HepG2 (cell line): ENCODE measurements at regions not wholly inside any gene's neighbourhood (a gene's known extent, or its start where the extent isn't known, plus 50 kb on each side); places are given as distances from the start of the nearest gene placed in this dataset.

Experiments used
- ATAC-seq: fragments of 200-7000 bp; cut with Tn5 transposase; 3 replicates; pipeline ENCODE4 v1.9.1; 2020; ENCODE audit warnings: mild to moderate bottlenecking, moderate library complexity
- BruUV-seq: library from RNA; stranded (reverse); fragments of 400-500 nt; replicated peaks from 2 replicates; lab custom pipeline; 2021; lab: Mats Ljungman, UMichigan
- CTCF ChIA-PET: fragments of 300-600 bp; formaldehyde crosslinking; extraction: SDS; loops from one replicate; lab custom pipeline; 2021; ENCODE audit warnings: low total read pairs, inconsistent platforms, low intra/inter-chr PET ratio; lab: Yijun Ruan, JAX
- POLR2A ChIA-PET: fragments of 350-600 bp; sonication (Branson Sonifier 250); formaldehyde crosslinking; loops from one replicate; lab custom pipeline; 2020; ENCODE audit warnings: antibody characterized with exemption, inconsistent platforms; lab: Yijun Ruan, JAX
- DNase-seq: peaks from one replicate; pipeline ENCODE4 v3.0.0-alpha.2; 2015; ENCODE audit warnings: low spot score
- FAIRE-seq: peaks from 3 replicates; lab custom pipeline; 2011; peaks lifted over from hg19 to GRCh38; lab: Jason Lieb, UNC
- H2AFZ ChIP-seq: one replicate; pipeline ENCODE4 v1.6.1; 2011; ENCODE audit warnings: low read length, inconsistent platforms
- H3K27ac ChIP-seq: fragments of 300-600 bp; 3 replicates; pipeline ENCODE4 v1.8.0; 2011; ENCODE audit warnings: mixed run types, mild to moderate bottlenecking, mixed read lengths, low read length, inconsistent platforms; ENCODE audit not compliant: insufficient read depth; ENCODE audit errors: extremely low read length
- H3K27me3 ChIP-seq, 2 experiments: fragments of 200-600 bp in 1 of 2; 2 replicates in 1 of 2; 3 replicates in 1 of 2; pipeline versions ENCODE4 v1.6.0 to v1.8.0; 2011; ENCODE audit warnings: low read length in 2 of 2, mild to moderate bottlenecking in 2 of 2, moderate library complexity in 2 of 2, inconsistent platforms in 1 of 2; ENCODE audit not compliant: insufficient read depth in 2 of 2, control insufficient read depth in 1 of 2
- H3K36me3 ChIP-seq, 2 experiments: fragments of 200-600 bp in 1 of 2; replicated peaks in 1 of 2; 2 replicates in 1 of 2; 3 replicates in 1 of 2; pipeline versions ENCODE4 v1.5.1 to v1.8.0; 2011; ENCODE audit warnings: low read length in 2 of 2, inconsistent platforms in 1 of 2; ENCODE audit not compliant: insufficient read depth in 2 of 2, control insufficient read depth in 1 of 2
- H3K4me1 ChIP-seq: 2 replicates; pipeline ENCODE4 v1.5.1; 2012; ENCODE audit warnings: low read length, inconsistent platforms; ENCODE audit not compliant: insufficient read depth
- H3K4me2 ChIP-seq: 2 replicates; pipeline ENCODE4 v1.6.0; 2011; ENCODE audit warnings: low read depth, low read length, inconsistent platforms
- H3K4me3 ChIP-seq, 3 experiments: fragments of 200-600 bp in 1 of 3; sonication (generic), shearing (Covaris generic) in 1 of 3; replicated peaks in 1 of 3; 2 replicates each; pipeline ENCODE4 v1.5.1; 2011 to 2016; ENCODE audit warnings: low read length in 3 of 3, inconsistent platforms in 2 of 3, low read depth in 2 of 3, mild to moderate bottlenecking in 2 of 3, control low read depth in 1 of 3, mixed read lengths in 1 of 3; ENCODE audit not compliant: insufficient read depth in 1 of 3
- H3K79me2 ChIP-seq: one replicate; pipeline ENCODE4 v1.6.1; 2011; ENCODE audit warnings: low read length, inconsistent platforms; ENCODE audit not compliant: insufficient read depth
- H3K9ac ChIP-seq: 2 replicates; pipeline ENCODE4 v1.6.0; 2011; ENCODE audit warnings: mild to moderate bottlenecking, low read depth, low read length, inconsistent platforms; ENCODE audit not compliant: insufficient read depth
- H3K9me3 ChIP-seq: 2 replicates; pipeline ENCODE4 v1.5.1; 2012; ENCODE audit warnings: mild to moderate bottlenecking, low read length
- H4K20me1 ChIP-seq: 2 replicates; pipeline ENCODE4 v1.6.0; 2011; ENCODE audit warnings: inconsistent platforms, mild to moderate bottlenecking, low read length, moderate library complexity; ENCODE audit not compliant: insufficient read depth
- ARNT2 ChIP-seq: sonication (generic); formaldehyde crosslinking; IDR thresholded peaks from 2 replicates; pipeline ENCODE4 v1.8.0; 2022; ENCODE audit warnings: mild to moderate bottlenecking, low read depth, missing genetic modification reagents, moderate library complexity
- CBX2 ChIP-seq, 2 experiments: fragments of 200-600 bp in 1 of 2; sonication (generic); formaldehyde crosslinking in 1 of 2; IDR thresholded peaks; 2 replicates each; pipeline versions ENCODE4 v1.7.0 to v1.8.1; 2018 to 2022; ENCODE audit warnings: low read depth in 2 of 2, low read length in 1 of 2, mild to moderate bottlenecking in 1 of 2, missing genetic modification reagents in 1 of 2
- FIP1L1 ChIP-seq: fragments of 200-400 bp; formaldehyde crosslinking; IDR thresholded peaks from 2 replicates; pipeline ENCODE4 v1.6.1; 2018; ENCODE audit warnings: low read depth, mild to moderate bottlenecking, low read length, moderate library complexity, borderline replicate concordance; ENCODE audit not compliant: insufficient read depth
- MAZ ChIP-seq, 2 experiments: sonication (generic) in 1 of 2; formaldehyde crosslinking in 1 of 2; IDR thresholded peaks; 2 replicates each; pipeline versions ENCODE4 v1.5.0 to v1.6.1; 2012 to 2020; ENCODE audit warnings: low read depth in 2 of 2, mild to moderate bottlenecking in 2 of 2, borderline replicate concordance in 1 of 2, improper control_type of control experiment in 1 of 2, low read length in 1 of 2, missing genetic modification reagents in 1 of 2, moderate library complexity in 1 of 2
- NCOA5 ChIP-seq: sonication (generic); formaldehyde crosslinking; IDR thresholded peaks from 2 replicates; pipeline ENCODE4 v1.4.0; 2020; ENCODE audit warnings: missing genetic modification reagents
- PHF20 ChIP-seq: sonication (generic); formaldehyde crosslinking; IDR thresholded peaks from 2 replicates; pipeline ENCODE4 v1.5.0; 2020; ENCODE audit warnings: mild to moderate bottlenecking, missing genetic modification reagents
- SNAPC2 ChIP-seq: sonication (generic); formaldehyde crosslinking; IDR thresholded peaks from 2 replicates; pipeline ENCODE4 v1.8.1; 2022; ENCODE audit warnings: mild to moderate bottlenecking, missing genetic modification reagents
- ZFP82 ChIP-seq: sonication (generic); formaldehyde crosslinking; IDR thresholded peaks from 2 replicates; pipeline ENCODE4 v1.5.1; 2020; ENCODE audit warnings: mild to moderate bottlenecking, missing genetic modification reagents, borderline replicate concordance
- ZNF292 ChIP-seq: sonication (generic); formaldehyde crosslinking; IDR thresholded peaks from 2 replicates; pipeline ENCODE4 v1.8.1; 2022; ENCODE audit warnings: mild to moderate bottlenecking, low read depth, missing genetic modification reagents, borderline replicate concordance
- ZNF432 ChIP-seq: sonication (generic); formaldehyde crosslinking; IDR thresholded peaks from 2 replicates; pipeline ENCODE4 v1.5.0; 2020; ENCODE audit warnings: missing genetic modification reagents, mild to moderate bottlenecking, borderline replicate concordance
- ZNF510 ChIP-seq: sonication (generic); formaldehyde crosslinking; IDR thresholded peaks from 2 replicates; pipeline ENCODE4 v1.4.0; 2020; ENCODE audit warnings: low read depth, mild to moderate bottlenecking, missing genetic modification reagents
- ZNF713 ChIP-seq: sonication (generic); formaldehyde crosslinking; IDR thresholded peaks from 2 replicates; pipeline ENCODE4 v1.4.0; 2020; ENCODE audit warnings: mild to moderate bottlenecking, missing genetic modification reagents
- ZNF792 ChIP-seq: IDR thresholded peaks from 2 replicates; pipeline ENCODE4 v1.6.1; 2016
- WGBS: methylation state at CpG from one replicate; pipeline ENCODE4 v1.1.6; 2017; ENCODE audit warnings: low lambda C conversion rate; 5-methylcytosine and 5-hydroxymethylcytosine counted together
- in situ Hi-C: cut with HindIII; loops from 2 replicates; pipeline ENCODE4 v1.10.0; 2017; ENCODE audit warnings: low pct_unique_long_range_greater_than_20kb; ENCODE audit not compliant: extremely low pct_ligation_motif_present
- intact Hi-C: fragments of 100-400 bp; cut with micrococcal nuclease; formaldehyde crosslinking; loops from one replicate; pipeline ENCODE4 v1.10.0; 2022; ENCODE audit not compliant: unreplicated experiment
- TF ChIP-seq, protein P1 (sequence below): sonication (generic); formaldehyde crosslinking; IDR thresholded peaks from 2 replicates; pipeline ENCODE4 v1.4.0; 2020; ENCODE audit warnings: missing genetic modification reagents, borderline replicate concordance
- TF ChIP-seq, protein P2 (sequence below): sonication (generic); formaldehyde crosslinking; conservative IDR thresholded peaks from 2 replicates; pipeline ENCODE4 v1.4.0; 2020; ENCODE audit warnings: missing genetic modification reagents
- TF ChIP-seq, protein P3 (sequence below): sonication (generic); formaldehyde crosslinking; IDR thresholded peaks from 2 replicates; pipeline ENCODE4 v1.8.0; 2022; ENCODE audit warnings: mild to moderate bottlenecking, missing genetic modification reagents, moderate library complexity
- TF ChIP-seq, protein P4 (sequence below): sonication (generic); formaldehyde crosslinking; IDR thresholded peaks from 2 replicates; pipeline ENCODE4 v1.4.0; 2020; ENCODE audit warnings: missing genetic modification reagents

DNA sequence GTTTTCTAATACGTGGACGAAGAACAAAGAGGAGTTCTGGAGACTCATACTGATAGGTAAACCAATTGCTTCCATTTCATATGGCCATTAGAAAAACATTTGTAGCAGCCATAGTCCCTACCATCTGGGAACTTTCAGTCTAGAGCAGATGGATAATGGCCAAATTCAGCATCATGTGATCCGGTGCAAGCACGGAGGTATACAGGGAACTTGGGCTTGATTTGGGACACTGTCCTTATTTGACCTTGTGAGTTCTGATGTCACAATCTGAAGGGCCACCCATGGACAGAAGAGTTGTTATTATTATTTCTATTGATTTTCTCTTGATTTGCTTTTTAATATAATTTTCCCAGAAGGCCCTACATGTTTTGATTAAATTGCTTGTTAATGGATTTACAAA is 154.6 kb upstream of the ZNF267 start:
- H3K36me3 ChIP-seq: peaks cover 4 to 18% of the 10 kb centered on the region in 2 experiments; a peak in 4 of 5 replicates
- in situ Hi-C loops (loop anchor here (25.0 kb wide), 1 partner anchor 732 kb away; the partner anchor contains the start of gene HSD3B7), intact Hi-C loops (no loop called here)
- peaks cover 25% of the 10 kb centered on the region for H3K79me2 ChIP-seq
- no peak overlapping the region for H3K9ac ChIP-seq
- no peak overlapping the region for H3K4me3 ChIP-seq
- no peak overlapping the region for H2AFZ ChIP-seq
- POLR2A ChIA-PET: no interaction called here
- CTCF ChIA-PET: no interaction called here
- FAIRE-seq (no peak), ATAC-seq (no peak), DNase-seq (no peak)
- H3K4me2 ChIP-seq: no peak overlapping the region
- no peak overlapping the region for H3K27ac ChIP-seq
- H3K9me3 ChIP-seq: no peaks in the 10 kb centered on the region
- BruUV-seq: no TSS peak
- peaks cover 25% of the 10 kb centered on the region for H3K4me1 ChIP-seq
- H3K27me3 ChIP-seq: no peaks in the 10 kb centered on the region; a peak in 1 of 5 replicates
- no peaks in the 10 kb centered on the region for H4K20me1 ChIP-seq
- WGBS: 100% methylated on average over 4 of the region's 4 CpGs
- TF ChIP-seq, protein P1, sequence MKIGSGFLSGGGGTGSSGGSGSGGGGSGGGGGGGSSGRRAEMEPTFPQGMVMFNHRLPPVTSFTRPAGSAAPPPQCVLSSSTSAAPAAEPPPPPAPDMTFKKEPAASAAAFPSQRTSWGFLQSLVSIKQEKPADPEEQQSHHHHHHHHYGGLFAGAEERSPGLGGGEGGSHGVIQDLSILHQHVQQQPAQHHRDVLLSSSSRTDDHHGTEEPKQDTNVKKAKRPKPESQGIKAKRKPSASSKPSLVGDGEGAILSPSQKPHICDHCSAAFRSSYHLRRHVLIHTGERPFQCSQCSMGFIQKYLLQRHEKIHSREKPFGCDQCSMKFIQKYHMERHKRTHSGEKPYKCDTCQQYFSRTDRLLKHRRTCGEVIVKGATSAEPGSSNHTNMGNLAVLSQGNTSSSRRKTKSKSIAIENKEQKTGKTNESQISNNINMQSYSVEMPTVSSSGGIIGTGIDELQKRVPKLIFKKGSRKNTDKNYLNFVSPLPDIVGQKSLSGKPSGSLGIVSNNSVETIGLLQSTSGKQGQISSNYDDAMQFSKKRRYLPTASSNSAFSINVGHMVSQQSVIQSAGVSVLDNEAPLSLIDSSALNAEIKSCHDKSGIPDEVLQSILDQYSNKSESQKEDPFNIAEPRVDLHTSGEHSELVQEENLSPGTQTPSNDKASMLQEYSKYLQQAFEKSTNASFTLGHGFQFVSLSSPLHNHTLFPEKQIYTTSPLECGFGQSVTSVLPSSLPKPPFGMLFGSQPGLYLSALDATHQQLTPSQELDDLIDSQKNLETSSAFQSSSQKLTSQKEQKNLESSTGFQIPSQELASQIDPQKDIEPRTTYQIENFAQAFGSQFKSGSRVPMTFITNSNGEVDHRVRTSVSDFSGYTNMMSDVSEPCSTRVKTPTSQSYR: no peak
- TF ChIP-seq ARNT2 (CRISPR knock-in tag): no peak
- TF ChIP-seq ZFP82 (CRISPR knock-in tag): no peak
- TF ChIP-seq ZNF792 (CRISPR knock-in tag): no peak
- no peak for TF ChIP-seq ZNF713
- TF ChIP-seq, protein P2, sequence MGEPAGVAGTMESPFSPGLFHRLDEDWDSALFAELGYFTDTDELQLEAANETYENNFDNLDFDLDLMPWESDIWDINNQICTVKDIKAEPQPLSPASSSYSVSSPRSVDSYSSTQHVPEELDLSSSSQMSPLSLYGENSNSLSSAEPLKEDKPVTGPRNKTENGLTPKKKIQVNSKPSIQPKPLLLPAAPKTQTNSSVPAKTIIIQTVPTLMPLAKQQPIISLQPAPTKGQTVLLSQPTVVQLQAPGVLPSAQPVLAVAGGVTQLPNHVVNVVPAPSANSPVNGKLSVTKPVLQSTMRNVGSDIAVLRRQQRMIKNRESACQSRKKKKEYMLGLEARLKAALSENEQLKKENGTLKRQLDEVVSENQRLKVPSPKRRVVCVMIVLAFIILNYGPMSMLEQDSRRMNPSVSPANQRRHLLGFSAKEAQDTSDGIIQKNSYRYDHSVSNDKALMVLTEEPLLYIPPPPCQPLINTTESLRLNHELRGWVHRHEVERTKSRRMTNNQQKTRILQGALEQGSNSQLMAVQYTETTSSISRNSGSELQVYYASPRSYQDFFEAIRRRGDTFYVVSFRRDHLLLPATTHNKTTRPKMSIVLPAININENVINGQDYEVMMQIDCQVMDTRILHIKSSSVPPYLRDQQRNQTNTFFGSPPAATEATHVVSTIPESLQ (CRISPR knock-in tag): no peak
- no peak for TF ChIP-seq ZNF510 (CRISPR knock-in tag)
- TF ChIP-seq FIP1L1: no peak
- TF ChIP-seq, protein P3, sequence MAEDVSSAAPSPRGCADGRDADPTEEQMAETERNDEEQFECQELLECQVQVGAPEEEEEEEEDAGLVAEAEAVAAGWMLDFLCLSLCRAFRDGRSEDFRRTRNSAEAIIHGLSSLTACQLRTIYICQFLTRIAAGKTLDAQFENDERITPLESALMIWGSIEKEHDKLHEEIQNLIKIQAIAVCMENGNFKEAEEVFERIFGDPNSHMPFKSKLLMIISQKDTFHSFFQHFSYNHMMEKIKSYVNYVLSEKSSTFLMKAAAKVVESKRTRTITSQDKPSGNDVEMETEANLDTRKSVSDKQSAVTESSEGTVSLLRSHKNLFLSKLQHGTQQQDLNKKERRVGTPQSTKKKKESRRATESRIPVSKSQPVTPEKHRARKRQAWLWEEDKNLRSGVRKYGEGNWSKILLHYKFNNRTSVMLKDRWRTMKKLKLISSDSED (CRISPR knock-in tag): no peak
- TF ChIP-seq ZNF432 (CRISPR knock-in tag): no peak
- TF ChIP-seq, protein P4, sequence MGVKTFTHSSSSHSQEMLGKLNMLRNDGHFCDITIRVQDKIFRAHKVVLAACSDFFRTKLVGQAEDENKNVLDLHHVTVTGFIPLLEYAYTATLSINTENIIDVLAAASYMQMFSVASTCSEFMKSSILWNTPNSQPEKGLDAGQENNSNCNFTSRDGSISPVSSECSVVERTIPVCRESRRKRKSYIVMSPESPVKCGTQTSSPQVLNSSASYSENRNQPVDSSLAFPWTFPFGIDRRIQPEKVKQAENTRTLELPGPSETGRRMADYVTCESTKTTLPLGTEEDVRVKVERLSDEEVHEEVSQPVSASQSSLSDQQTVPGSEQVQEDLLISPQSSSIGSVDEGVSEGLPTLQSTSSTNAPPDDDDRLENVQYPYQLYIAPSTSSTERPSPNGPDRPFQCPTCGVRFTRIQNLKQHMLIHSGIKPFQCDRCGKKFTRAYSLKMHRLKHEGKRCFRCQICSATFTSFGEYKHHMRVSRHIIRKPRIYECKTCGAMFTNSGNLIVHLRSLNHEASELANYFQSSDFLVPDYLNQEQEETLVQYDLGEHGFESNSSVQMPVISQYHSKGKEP (CRISPR knock-in tag): no peak
- TF ChIP-seq NCOA5 (CRISPR knock-in tag): no peak
- TF ChIP-seq SNAPC2 (CRISPR knock-in tag): no peak
- no peak for TF ChIP-seq ZNF292 (CRISPR knock-in tag)
- no peak for TF ChIP-seq PHF20 (CRISPR knock-in tag)
- no peak for TF ChIP-seq MAZ (IDR thresholded peaks at IDR 0.05; ENCODE audit: borderline replicate concordance, low read depth, low read length)
- TF ChIP-seq MAZ (CRISPR knock-in tag; IDR thresholded peaks at IDR 0.05; ENCODE audit: low read depth): no peak
- TF ChIP-seq CBX2 (IDR thresholded peaks at IDR 0.05; ENCODE audit: low read depth, low read length): no peak
- TF ChIP-seq CBX2 (CRISPR knock-in tag; IDR thresholded peaks at IDR 0.05; ENCODE audit: low read depth): no peak
